Stomach (tissue), 4 donors: ENCODE measurements at regions not wholly inside any gene's neighbourhood (a gene's known extent, or its start where the extent isn't known, plus 50 kb on each side); places are given as distances from the start of the nearest gene placed in this dataset.

Source experiments
- POLR2A ChIP-seq, 4 donors: fragments of 450-650 bp; IDR thresholded peaks; one replicate each; pipeline ENCODE4 v1.6.1; 2016; ENCODE audit warnings: antibody characterized with exemption in 4 of 4, control low read depth in 2 of 4, mild to moderate bottlenecking in 1 of 4, moderate library complexity in 1 of 4
- POLR2AphosphoS5 ChIP-seq, 3 donors: sonication (generic); formaldehyde crosslinking; IDR thresholded peaks; one replicate each; pipeline ENCODE4 v1.6.1; 2016; ENCODE audit warnings: antibody characterized with exemption in 3 of 3
- TF ChIP-seq, protein P1 (sequence below), 7 experiments: fragments of 450-650 bp in 4 of 7; fragments of 200-600 bp in 3 of 7; sonication (generic) in 3 of 7; IDR thresholded peaks; one replicate each; pipeline ENCODE4 v1.5.1; 2016 to 2019; ENCODE audit warnings: antibody characterized with exemption in 7 of 7, control low read depth in 2 of 7, mild to moderate bottlenecking in 1 of 7

DNA sequence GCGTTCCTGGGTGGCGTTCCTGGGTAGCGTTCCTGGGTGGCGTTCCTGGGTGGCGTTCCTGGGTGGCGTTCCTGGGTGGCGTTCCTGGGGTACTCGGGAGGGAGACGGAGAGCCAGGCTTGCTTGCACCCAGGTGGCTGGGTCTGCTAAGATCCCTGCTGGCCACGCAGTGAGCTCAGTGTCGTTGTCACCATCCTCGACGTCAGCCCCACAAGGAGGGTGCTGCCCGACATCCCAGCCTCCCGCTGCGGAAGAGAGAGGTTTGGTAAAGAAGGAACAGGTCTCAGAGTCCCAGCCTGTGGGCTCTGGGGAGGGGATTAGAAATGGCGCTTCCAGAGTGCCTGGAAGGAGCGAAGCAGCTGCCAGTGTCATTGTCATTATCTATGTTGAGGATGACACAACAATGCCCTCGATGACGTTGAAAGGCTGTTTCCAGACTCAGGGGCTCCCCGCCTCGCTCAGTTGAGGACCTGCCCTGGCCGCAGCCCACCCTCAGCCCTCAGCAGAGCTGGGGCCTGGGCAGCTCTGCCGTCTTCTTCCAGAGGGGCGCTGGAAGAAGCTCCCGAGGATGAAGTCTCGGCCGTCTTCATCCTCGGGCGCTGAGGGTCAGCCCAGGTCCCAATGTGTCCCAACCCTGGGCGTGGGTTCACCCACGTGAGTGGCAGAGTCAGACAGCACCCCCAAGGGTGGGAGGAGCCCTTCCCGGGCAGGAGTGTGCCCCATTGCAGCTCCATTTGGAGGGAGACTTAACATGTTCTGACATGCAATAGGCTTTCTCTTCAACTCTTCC is 328.8 kb downstream of the ADGRD1 start:
- TF ChIP-seq, protein P1, sequence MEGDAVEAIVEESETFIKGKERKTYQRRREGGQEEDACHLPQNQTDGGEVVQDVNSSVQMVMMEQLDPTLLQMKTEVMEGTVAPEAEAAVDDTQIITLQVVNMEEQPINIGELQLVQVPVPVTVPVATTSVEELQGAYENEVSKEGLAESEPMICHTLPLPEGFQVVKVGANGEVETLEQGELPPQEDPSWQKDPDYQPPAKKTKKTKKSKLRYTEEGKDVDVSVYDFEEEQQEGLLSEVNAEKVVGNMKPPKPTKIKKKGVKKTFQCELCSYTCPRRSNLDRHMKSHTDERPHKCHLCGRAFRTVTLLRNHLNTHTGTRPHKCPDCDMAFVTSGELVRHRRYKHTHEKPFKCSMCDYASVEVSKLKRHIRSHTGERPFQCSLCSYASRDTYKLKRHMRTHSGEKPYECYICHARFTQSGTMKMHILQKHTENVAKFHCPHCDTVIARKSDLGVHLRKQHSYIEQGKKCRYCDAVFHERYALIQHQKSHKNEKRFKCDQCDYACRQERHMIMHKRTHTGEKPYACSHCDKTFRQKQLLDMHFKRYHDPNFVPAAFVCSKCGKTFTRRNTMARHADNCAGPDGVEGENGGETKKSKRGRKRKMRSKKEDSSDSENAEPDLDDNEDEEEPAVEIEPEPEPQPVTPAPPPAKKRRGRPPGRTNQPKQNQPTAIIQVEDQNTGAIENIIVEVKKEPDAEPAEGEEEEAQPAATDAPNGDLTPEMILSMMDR (IDR thresholded peaks at IDR 0.05): no peak
- TF ChIP-seq POLR2A (IDR thresholded peaks at IDR 0.05) (no peak), POLR2AphosphoS5 (IDR thresholded peaks at IDR 0.05) (no peak)
